Gastroesophageal sphincter (tissue), 4 donors: ENCODE measurements at regions not wholly inside any gene's neighbourhood (a gene's known extent, or its start where the extent isn't known, plus 50 kb on each side); places are given as distances from the start of the nearest gene placed in this dataset.

Experiments used
- ATAC-seq: fragments of 150-250 bp; one replicate; pipeline ENCODE4 v1.9.1; 2016; ENCODE audit warnings: mild to moderate bottlenecking, moderate library complexity
- H3K27ac ChIP-seq, 4 donors: fragments of 200-600 bp; sonication (generic) in 3 of 4; 1 replicate in 3 of 4; 2 replicates in 1 of 4; pipeline ENCODE4 v1.5.1; 2016 to 2019
- H3K27me3 ChIP-seq: fragments of 200-600 bp; sonication (generic); one replicate; pipeline ENCODE4 v1.5.1; 2019
- H3K36me3 ChIP-seq, 2 donors: fragments of 200-600 bp; sonication (generic); one replicate each; pipeline ENCODE4 v1.5.1; 2019; ENCODE audit warnings: control low read depth in 1 of 2
- H3K4me1 ChIP-seq, 3 donors: fragments of 200-600 bp; sonication (generic); 1 replicate in 2 of 3; 2 replicates in 1 of 3; pipeline ENCODE4 v1.5.1; 2016 to 2019; ENCODE audit warnings: control low read depth in 2 of 3
- H3K4me3 ChIP-seq, 2 donors: fragments of 200-600 bp; sonication (generic); one replicate each; pipeline ENCODE4 v1.5.1; 2019; ENCODE audit warnings: mild to moderate bottlenecking in 1 of 2, moderate library complexity in 1 of 2
- H3K9me3 ChIP-seq, 3 donors: fragments of 200-600 bp; sonication (generic); one replicate each; pipeline ENCODE4 v1.5.1; 2017 to 2019; ENCODE audit warnings: control low read depth in 2 of 3
- EP300 ChIP-seq: sonication (generic); formaldehyde crosslinking; IDR thresholded peaks from one replicate; pipeline ENCODE4 v1.6.1; 2017; ENCODE audit warnings: antibody characterized with exemption, mild to moderate bottlenecking
- POLR2A ChIP-seq, 2 donors: fragments of 450-650 bp; IDR thresholded peaks; one replicate each; pipeline ENCODE4 v1.6.1; 2017; ENCODE audit warnings: antibody characterized with exemption in 2 of 2, mild to moderate bottlenecking in 2 of 2, moderate library complexity in 1 of 2
- POLR2AphosphoS5 ChIP-seq: sonication (generic); formaldehyde crosslinking; IDR thresholded peaks from one replicate; pipeline ENCODE4 v1.6.1; 2017; ENCODE audit warnings: antibody characterized with exemption
- WGBS, 2 donors: methylation state at CpG; one replicate each; pipeline ENCODE4 v1.1.5; 2018; ENCODE audit warnings: low coverage in 1 of 2; 5-methylcytosine and 5-hydroxymethylcytosine counted together
- TF ChIP-seq, protein P1 (sequence below), 4 experiments: fragments of 200-600 bp in 2 of 4; fragments of 450-650 bp in 2 of 4; sonication (generic) in 1 of 4; IDR thresholded peaks; one replicate each; pipeline ENCODE4 v1.5.1; 2017 to 2019; ENCODE audit warnings: antibody characterized with exemption in 4 of 4, mild to moderate bottlenecking in 2 of 4, moderate library complexity in 2 of 4

DNA sequence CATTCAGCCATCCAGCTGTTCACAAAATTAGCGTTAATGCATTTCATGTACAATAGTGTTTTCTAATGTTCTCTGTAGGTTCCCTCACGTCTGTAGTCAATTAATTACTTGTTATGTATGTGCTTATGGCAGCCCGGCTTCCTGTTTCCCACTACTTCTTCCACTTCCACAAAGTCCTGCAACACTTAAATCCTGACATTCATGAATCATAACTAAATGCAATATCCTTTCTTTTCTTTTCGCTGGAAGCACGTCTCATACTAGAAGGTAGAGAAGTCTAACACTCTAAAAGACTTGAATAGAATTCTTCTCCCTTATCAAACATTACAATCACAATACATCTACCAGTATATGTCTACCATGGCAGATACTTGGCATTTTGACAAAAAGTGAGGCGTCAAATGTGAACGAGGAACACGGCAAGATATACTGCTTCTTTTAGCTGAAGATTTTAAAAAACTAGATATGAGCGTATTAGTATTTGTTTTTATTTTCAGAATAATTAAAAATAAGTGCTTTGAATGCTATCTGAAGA is 239.0 kb upstream of the DIAPH2 start:
- 57 to 66% methylated on average over 9 of the region's 9 CpGs for WGBS, 2 donors
- no peaks in the 10 kb centered on the region for H3K27me3 ChIP-seq
- no peaks in the 10 kb centered on the region for H3K36me3 ChIP-seq
- H3K4me3 ChIP-seq = no peak overlapping the region
- no peaks in the 10 kb centered on the region for H3K9me3 ChIP-seq
- no peak for ATAC-seq
- no peak overlapping the region for H3K27ac ChIP-seq
- TF ChIP-seq EP300 = no peak
- TF ChIP-seq POLR2A (IDR thresholded peaks at IDR 0.05) = no peak
- no peak for TF ChIP-seq POLR2AphosphoS5
- no peaks in the 10 kb centered on the region for H3K4me1 ChIP-seq

DNA sequence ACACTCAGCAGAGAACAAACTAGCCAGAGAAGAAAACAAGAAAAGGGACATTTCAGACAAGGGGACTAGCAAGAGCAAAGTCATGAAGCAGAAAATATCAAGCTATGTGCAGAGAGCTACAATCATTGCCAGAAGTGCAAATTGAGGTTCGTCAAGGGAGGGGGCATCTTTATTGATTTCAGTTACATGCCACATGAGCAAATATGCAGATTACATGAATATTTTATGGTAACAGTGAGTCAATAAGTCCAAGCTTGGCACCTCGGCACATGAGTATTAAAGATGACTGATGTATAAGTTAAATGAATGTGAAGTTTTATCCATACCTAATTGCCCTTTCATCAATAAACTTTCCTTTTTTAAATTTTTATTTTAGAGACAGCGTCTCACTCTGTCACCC is 238.1 kb upstream of the DIAPH2 start:
- no peaks in the 10 kb centered on the region for H3K27me3 ChIP-seq
- no peaks in the 10 kb centered on the region for H3K4me1 ChIP-seq
- no peak for ATAC-seq
- H3K36me3 ChIP-seq = no peaks in the 10 kb centered on the region
- H3K27ac ChIP-seq = no peak overlapping the region
- H3K9me3 ChIP-seq = no peaks in the 10 kb centered on the region
- no peak for TF ChIP-seq EP300
- TF ChIP-seq, protein P1, sequence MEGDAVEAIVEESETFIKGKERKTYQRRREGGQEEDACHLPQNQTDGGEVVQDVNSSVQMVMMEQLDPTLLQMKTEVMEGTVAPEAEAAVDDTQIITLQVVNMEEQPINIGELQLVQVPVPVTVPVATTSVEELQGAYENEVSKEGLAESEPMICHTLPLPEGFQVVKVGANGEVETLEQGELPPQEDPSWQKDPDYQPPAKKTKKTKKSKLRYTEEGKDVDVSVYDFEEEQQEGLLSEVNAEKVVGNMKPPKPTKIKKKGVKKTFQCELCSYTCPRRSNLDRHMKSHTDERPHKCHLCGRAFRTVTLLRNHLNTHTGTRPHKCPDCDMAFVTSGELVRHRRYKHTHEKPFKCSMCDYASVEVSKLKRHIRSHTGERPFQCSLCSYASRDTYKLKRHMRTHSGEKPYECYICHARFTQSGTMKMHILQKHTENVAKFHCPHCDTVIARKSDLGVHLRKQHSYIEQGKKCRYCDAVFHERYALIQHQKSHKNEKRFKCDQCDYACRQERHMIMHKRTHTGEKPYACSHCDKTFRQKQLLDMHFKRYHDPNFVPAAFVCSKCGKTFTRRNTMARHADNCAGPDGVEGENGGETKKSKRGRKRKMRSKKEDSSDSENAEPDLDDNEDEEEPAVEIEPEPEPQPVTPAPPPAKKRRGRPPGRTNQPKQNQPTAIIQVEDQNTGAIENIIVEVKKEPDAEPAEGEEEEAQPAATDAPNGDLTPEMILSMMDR (IDR thresholded peaks at IDR 0.05) = no peak
- TF ChIP-seq POLR2A (IDR thresholded peaks at IDR 0.05) = no peak
- no peak for TF ChIP-seq POLR2AphosphoS5
- WGBS, 2 donors = 79 to 87% methylated on average over 2 to 3 of the region's 3 CpGs
- no peak overlapping the region for H3K4me3 ChIP-seq

DNA sequence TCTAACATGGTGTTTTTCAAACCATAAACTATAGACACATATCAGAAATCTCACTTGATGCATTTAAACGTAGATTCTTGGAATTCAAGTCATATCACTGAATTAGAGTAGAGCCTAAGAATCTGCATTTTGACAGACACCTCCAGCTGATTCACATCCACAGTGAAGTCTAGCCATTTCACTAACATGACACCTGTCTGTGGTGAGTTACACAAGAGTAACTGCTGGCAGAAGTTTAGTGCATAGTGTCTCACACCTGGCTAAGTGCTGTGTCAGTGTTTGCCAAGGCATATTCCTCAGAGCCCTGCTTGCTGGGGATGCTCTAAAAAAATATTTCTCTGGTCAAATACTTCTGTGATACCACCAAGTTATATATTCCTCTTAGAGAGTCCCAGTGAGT is 237.5 kb upstream of the DIAPH2 start:
- WGBS, 2 donors = 50% methylated on average over 1 of the region's 1 CpG; no CpG with 5 or more reads in 1 of the 2 donors
- H3K36me3 ChIP-seq = no peaks in the 10 kb centered on the region
- TF ChIP-seq POLR2A (IDR thresholded peaks at IDR 0.05) (no peak), POLR2AphosphoS5 (no peak), EP300 (no peak)
- TF ChIP-seq, protein P1 (IDR thresholded peaks at IDR 0.05) = no peak
- no peaks in the 10 kb centered on the region for H3K4me1 ChIP-seq
- H3K9me3 ChIP-seq = no peaks in the 10 kb centered on the region
- no peaks in the 10 kb centered on the region for H3K27me3 ChIP-seq
- no peak overlapping the region for H3K4me3 ChIP-seq
- H3K27ac ChIP-seq = no peak overlapping the region
- ATAC-seq = no peak

DNA sequence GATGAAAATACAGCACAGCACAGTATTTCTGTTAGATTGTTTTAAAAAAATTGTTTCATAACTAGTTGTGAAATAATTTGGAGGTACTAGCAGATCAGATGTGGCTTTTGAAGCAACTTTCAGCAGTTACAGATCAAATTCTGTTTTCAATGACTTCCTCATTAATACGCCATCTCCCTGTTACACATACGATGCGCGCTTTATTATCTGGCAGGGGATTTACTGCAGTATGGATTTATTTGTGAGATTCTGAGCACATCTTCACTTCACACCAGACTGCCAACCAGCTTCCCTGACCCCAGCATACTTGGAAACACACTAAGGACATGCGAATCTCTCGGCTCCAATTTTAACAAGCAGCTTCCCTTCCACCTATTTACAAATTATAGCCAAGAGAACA is 235.5 kb upstream of the DIAPH2 start:
- H3K4me1 ChIP-seq = no peaks in the 10 kb centered on the region
- ATAC-seq = no peak
- no peak for TF ChIP-seq POLR2AphosphoS5
- no peak for TF ChIP-seq POLR2A (IDR thresholded peaks at IDR 0.05)
- TF ChIP-seq, protein P1 (IDR thresholded peaks at IDR 0.05) = no peak
- no peak for TF ChIP-seq EP300
- WGBS, 2 donors = 84 to 91% methylated on average over 3 to 6 of the region's 6 CpGs
- no peak overlapping the region for H3K27ac ChIP-seq
- no peaks in the 10 kb centered on the region for H3K27me3 ChIP-seq
- no peaks in the 10 kb centered on the region for H3K9me3 ChIP-seq
- H3K4me3 ChIP-seq = no peak overlapping the region
- H3K36me3 ChIP-seq = no peaks in the 10 kb centered on the region

DNA sequence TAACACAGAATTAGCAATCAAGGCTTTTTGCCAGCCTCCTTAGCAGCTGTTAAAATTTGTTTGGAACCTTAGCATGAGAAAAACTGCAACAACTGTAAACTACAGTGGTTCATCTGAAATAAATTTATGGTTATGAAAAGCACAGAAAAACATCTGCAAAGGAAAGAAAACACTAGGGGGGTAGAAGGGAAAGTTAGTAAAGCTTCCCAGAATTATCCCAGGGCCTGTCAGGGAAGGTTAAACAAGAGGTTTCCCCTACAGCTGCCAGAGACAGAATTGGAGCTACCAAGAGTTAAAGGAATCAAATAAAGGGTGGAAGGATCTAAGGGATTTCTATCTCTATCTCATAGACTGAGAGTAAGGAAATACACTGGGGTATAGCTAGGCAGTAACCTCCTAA is 234.7 kb upstream of the DIAPH2 start:
- Histone ChIP-seq H3K9me3 (no peaks in the 10 kb centered on the region), H3K36me3 (no peaks in the 10 kb centered on the region), H3K27me3 (no peaks in the 10 kb centered on the region), H3K27ac (no peak overlapping the region), H3K4me1 (no peaks in the 10 kb centered on the region), H3K4me3 (no peak overlapping the region)
- ATAC-seq = no peak
- TF ChIP-seq, protein P1 (IDR thresholded peaks at IDR 0.05) = no peak
- no peak for TF ChIP-seq POLR2AphosphoS5
- TF ChIP-seq EP300 = no peak
- no peak for TF ChIP-seq POLR2A (IDR thresholded peaks at IDR 0.05)
